Tibial nerve (tissue), 4 donors: ENCODE measurements at regions not wholly inside any gene's neighbourhood (a gene's known extent, or its start where the extent isn't known, plus 50 kb on each side); places are given as distances from the start of the nearest gene placed in this dataset.

Experiments
- DNase-seq, 2 donors: peaks; one replicate each; pipeline ENCODE4 v3.0.0-alpha.2; 2019; ENCODE audit warnings: low spot score in 2 of 2
- H3K27ac ChIP-seq, 4 donors: fragments of 200-600 bp; sonication (generic) in 3 of 4; one replicate each; pipeline ENCODE4 v1.5.1; 2017 to 2019; ENCODE audit warnings: mild to moderate bottlenecking in 1 of 4
- H3K27me3 ChIP-seq, 2 donors: fragments of 200-600 bp; sonication (generic) in 1 of 2; one replicate each; pipeline versions ENCODE4 v1.5.1 to v1.6.0; 2017 to 2019
- H3K36me3 ChIP-seq, 3 donors: fragments of 200-600 bp; sonication (generic); one replicate each; pipeline ENCODE4 v1.5.1; 2018 to 2019
- H3K4me1 ChIP-seq, 4 donors: fragments of 200-600 bp; sonication (generic) in 3 of 4; one replicate each; pipeline ENCODE4 v1.5.1; 2017 to 2019
- H3K4me3 ChIP-seq, 4 donors: fragments of 200-600 bp; sonication (generic) in 3 of 4; one replicate each; pipeline ENCODE4 v1.5.1; 2017 to 2019; ENCODE audit warnings: mild to moderate bottlenecking in 1 of 4, moderate library complexity in 1 of 4
- H3K9me3 ChIP-seq, 4 donors: fragments of 200-600 bp; sonication (generic) in 3 of 4; one replicate each; pipeline ENCODE4 v1.5.1; 2017 to 2019
- EP300 ChIP-seq, 2 donors: sonication (generic); formaldehyde crosslinking; IDR thresholded peaks; one replicate each; pipeline ENCODE4 v1.6.1; 2017; ENCODE audit warnings: antibody characterized with exemption in 2 of 2, mild to moderate bottlenecking in 1 of 2
- POLR2A ChIP-seq, 2 donors: fragments of 450-650 bp; IDR thresholded peaks; one replicate each; pipeline ENCODE4 v1.6.1; 2017; ENCODE audit warnings: antibody characterized with exemption in 2 of 2, mild to moderate bottlenecking in 2 of 2, moderate library complexity in 2 of 2
- WGBS, 2 donors: methylation state at CpG; one replicate each; pipeline ENCODE4 v1.1.5; 2018; 5-methylcytosine and 5-hydroxymethylcytosine counted together
- TF ChIP-seq, protein P1 (sequence below), 5 experiments: fragments of 200-600 bp in 3 of 5; fragments of 450-650 bp in 2 of 5; sonication (generic) in 3 of 5; IDR thresholded peaks; one replicate each; pipeline ENCODE4 v1.5.1; 2016 to 2019; ENCODE audit warnings: antibody characterized with exemption in 5 of 5, mild to moderate bottlenecking in 3 of 5, moderate library complexity in 2 of 5

DNA sequence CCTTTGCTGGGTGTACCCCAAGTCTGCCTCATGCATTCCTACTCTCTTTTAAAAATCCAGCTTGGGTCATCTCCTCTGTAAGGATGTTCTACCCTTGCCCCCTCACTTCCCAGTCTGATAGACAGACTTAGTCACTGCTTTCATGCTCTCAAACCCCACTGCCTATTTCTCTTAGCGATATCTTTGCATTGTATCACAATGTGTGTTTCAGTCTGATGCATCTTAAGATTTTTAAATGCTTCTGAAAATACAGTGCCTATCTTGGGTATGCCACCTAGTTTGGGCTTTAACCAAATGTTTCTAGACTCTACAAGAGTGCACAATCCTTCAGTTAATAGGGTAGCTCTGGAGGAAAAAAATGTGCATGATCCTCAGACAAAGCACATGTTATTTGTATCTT lies 97.8 kb downstream of the SNX18 start:
- no peaks in the 10 kb centered on the region for H3K27me3 ChIP-seq
- TF ChIP-seq EP300 (IDR thresholded peaks at IDR 0.05) (no peak), POLR2A (IDR thresholded peaks at IDR 0.05) (no peak)
- TF ChIP-seq, protein P1, sequence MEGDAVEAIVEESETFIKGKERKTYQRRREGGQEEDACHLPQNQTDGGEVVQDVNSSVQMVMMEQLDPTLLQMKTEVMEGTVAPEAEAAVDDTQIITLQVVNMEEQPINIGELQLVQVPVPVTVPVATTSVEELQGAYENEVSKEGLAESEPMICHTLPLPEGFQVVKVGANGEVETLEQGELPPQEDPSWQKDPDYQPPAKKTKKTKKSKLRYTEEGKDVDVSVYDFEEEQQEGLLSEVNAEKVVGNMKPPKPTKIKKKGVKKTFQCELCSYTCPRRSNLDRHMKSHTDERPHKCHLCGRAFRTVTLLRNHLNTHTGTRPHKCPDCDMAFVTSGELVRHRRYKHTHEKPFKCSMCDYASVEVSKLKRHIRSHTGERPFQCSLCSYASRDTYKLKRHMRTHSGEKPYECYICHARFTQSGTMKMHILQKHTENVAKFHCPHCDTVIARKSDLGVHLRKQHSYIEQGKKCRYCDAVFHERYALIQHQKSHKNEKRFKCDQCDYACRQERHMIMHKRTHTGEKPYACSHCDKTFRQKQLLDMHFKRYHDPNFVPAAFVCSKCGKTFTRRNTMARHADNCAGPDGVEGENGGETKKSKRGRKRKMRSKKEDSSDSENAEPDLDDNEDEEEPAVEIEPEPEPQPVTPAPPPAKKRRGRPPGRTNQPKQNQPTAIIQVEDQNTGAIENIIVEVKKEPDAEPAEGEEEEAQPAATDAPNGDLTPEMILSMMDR (IDR thresholded peaks at IDR 0.05) = no peak
- H3K36me3 ChIP-seq = no peaks in the 10 kb centered on the region
- no peak overlapping the region for H3K4me3 ChIP-seq
- no peaks in the 10 kb centered on the region for H3K9me3 ChIP-seq
- DNase-seq = no peak
- peaks cover 0 to 13% (median 2%) of the 10 kb centered on the region in 4 donors for H3K4me1 ChIP-seq
- H3K27ac ChIP-seq = no peak overlapping the region
- WGBS, 2 donors = 89 to 100% methylated on average over 1 of the region's 1 CpG

DNA sequence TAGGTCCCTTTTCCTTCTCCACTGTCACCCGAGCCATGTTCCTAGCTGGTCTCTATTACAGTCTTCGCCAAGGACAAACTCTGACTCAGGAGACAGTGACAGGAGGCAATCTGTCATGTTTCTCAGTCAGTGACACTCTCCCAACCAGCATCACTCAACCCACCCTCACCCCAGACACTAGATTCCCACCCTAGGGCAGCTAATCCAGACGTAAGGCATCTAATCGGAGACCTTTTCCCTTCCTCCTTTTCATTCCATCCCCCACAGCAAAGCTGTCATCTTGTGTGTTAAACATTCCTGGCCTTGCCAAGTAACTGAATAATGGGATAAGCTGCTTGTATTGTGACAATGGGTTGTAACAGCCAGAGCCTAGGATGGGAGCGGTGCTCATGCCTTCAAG lies 95.2 kb downstream of the SNX18 start:
- no peak for DNase-seq
- Histone ChIP-seq H3K4me1 (peaks cover 0 to 13% (median 2%) of the 10 kb centered on the region in 4 donors), H3K36me3 (no peaks in the 10 kb centered on the region), H3K9me3 (no peaks in the 10 kb centered on the region), H3K27ac (no peak overlapping the region), H3K4me3 (no peak overlapping the region), H3K27me3 (no peaks in the 10 kb centered on the region)
- TF ChIP-seq, protein P1 (IDR thresholded peaks at IDR 0.05) = no peak
- TF ChIP-seq POLR2A (IDR thresholded peaks at IDR 0.05) (no peak), EP300 (IDR thresholded peaks at IDR 0.05) (no peak)
- 82 to 92% methylated on average over 5 of the region's 5 CpGs for WGBS, 2 donors

DNA sequence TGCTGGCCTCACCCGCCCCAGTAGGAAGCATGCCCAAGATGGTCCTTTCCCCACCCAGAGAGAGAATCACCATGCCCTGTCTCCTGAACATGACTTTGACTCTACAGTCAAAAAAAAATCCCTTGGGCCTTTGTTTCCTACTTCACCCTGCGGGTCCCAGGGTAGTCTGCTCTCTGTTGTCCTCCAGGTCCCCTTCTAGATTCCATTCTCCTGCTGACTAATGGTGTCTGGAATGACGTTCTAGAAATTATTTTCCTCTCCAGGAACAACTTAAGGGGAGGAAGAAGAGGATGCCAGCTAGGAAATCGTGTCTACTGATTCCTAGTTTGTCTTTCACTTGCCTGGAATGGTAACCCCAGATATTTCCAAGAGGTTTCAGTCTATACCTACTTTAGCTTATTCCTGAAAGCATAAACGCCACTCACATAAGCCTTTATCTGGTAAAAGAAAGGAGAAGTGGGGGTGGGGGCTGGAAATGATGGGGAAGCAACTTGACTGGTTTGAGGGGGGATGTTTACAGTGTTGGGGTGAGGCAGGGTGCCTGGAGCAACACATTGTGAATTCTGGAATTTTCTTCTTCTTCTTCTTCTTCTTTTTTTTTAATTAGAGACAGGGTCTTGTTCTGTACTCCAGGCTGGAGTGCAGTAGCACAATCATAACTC lies 93.9 kb downstream of the SNX18 start:
- peaks cover 0 to 11% (median 2%) of the 10 kb centered on the region in 4 donors for H3K4me1 ChIP-seq
- DNase-seq = no peak
- no peak overlapping the region for H3K4me3 ChIP-seq
- H3K27ac ChIP-seq = no peak overlapping the region
- TF ChIP-seq, protein P1 (IDR thresholded peaks at IDR 0.05) = no peak
- TF ChIP-seq POLR2A (IDR thresholded peaks at IDR 0.05) (no peak), EP300 (IDR thresholded peaks at IDR 0.05) (no peak)
- H3K9me3 ChIP-seq = no peaks in the 10 kb centered on the region
- no peaks in the 10 kb centered on the region for H3K36me3 ChIP-seq
- H3K27me3 ChIP-seq = no peaks in the 10 kb centered on the region
- 59 to 62% methylated on average over 5 of the region's 5 CpGs for WGBS, 2 donors

DNA sequence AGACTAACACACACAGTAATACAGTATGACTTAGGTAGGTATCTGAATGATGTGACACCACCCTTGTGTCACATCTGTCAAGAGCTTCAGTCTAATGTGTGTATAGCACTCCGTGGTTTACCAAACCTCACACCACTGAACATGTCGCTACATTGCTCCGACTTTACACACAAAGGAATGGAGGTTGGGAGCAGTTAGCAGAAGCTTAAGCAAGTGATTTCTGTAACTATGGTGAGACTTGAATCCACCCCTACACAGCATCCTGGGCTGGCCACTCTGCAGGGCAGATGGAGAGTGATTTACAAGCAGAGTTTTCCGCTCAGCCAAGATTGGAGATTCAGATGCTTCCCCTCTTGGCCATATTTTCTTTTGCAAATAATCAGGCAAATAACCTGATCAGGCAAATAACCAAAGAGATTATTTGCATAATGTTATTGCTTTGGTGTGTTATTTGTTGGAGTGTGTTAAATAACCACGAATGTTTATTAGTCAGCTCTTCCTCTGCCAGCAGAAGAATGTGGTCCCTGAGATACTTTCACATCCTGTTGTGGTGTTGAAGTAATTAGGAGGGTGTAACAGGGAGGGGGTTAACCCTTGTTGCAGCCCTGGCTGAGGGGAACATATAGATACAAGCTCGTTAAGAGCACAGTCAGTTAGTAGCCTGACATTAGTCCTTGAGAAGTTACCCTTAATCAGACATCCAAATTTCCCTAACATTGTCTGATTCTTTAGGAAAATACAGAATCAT lies 92.8 kb downstream of the SNX18 start:
- no peak overlapping the region for H3K4me3 ChIP-seq
- no peaks in the 10 kb centered on the region for H3K36me3 ChIP-seq
- DNase-seq = no peak
- peaks cover 0 to under 1% (median 0%) of the 10 kb centered on the region in 4 donors for H3K4me1 ChIP-seq
- H3K9me3 ChIP-seq = no peaks in the 10 kb centered on the region
- TF ChIP-seq POLR2A (IDR thresholded peaks at IDR 0.05) = no peak
- TF ChIP-seq EP300 (IDR thresholded peaks at IDR 0.05) = peak in 1 of 2 donors; percentile 28
- H3K27ac ChIP-seq = no peak overlapping the region
- WGBS, 2 donors = 63 to 68% methylated on average over 6 of the region's 6 CpGs
- H3K27me3 ChIP-seq = no peaks in the 10 kb centered on the region

DNA sequence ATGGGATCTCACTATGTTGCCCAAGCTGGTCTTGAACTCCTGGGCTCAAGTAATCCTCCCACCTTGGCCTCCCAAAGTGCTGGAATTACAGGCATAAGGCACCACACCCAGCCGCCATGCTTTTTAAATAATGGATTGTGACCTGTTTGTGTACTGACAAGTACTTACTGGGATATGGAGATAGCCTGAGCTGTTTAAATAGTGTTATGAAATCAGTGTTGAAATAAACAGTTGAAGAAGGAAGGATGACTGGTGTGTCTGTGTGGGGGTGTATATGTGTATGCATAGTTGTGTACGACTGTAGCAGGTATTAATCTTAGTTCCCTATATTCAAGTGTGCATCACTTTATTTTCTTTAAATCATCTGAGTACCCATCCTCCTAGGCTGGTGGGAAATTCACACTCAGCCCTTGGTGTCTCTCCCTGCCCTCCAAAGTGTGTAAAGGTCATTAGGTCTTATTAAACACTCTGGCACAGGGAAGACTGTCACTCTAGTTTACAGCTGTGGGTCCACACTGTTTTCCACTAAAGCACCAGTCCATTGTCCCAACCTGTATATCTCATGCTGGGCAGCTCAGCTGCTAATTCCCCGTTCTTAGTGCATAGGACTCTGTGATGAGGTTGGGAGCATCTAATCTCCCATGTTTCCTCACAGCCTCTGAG lies 91.0 kb downstream of the SNX18 start:
- Histone ChIP-seq H3K4me1 (peaks cover 0 to 6% (median 0%) of the 10 kb centered on the region in 4 donors), H3K9me3 (no peaks in the 10 kb centered on the region), H3K4me3 (no peak overlapping the region), H3K27me3 (no peaks in the 10 kb centered on the region), H3K36me3 (no peaks in the 10 kb centered on the region), H3K27ac (no peak overlapping the region)
- WGBS, 2 donors = 88 to 97% methylated on average over 3 of the region's 3 CpGs
- TF ChIP-seq, protein P1 (IDR thresholded peaks at IDR 0.05) = no peak
- TF ChIP-seq POLR2A (IDR thresholded peaks at IDR 0.05) = no peak
- no peak for TF ChIP-seq EP300 (IDR thresholded peaks at IDR 0.05)
- no peak for DNase-seq
